ENCODE measurements at regions not wholly inside any gene's neighbourhood (a gene's known extent, or its start where the extent isn't known, plus 50 kb on each side); places are given as distances from the start of the nearest gene placed in this dataset.

DNA sequence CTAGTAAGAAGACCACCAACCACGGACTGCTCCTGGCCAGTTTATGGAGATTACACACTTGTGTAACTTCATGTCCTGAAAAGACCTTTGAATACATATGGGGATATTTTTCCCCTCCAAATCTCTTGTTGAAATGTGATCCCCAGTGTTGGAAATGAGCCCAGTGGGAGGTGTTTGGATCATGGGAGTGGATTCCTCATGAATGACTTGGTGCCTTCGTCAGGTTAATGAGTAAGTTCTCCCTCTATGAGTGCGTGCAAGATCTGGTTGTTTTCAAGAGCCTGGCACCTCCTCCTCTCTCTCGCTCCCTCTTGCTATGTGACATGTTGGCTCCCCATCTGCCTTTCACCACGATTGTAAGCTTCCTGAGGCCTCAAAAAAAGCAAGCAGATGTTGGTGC lies 769.0 kb upstream of the SLITRK1 start:
- intact Hi-C loops (cut with micrococcal nuclease) (no loop called here), dilution Hi-C loops (cut with HindIII; ENCODE audit: low sequenced_read_pairs, unreplicated experiment) (no loop called here), in situ Hi-C loops (cut with MboI; ENCODE audit: low sequenced_read_pairs) (no loop called here)
- Histone ChIP-seq H3K27ac (ENCODE audit: insufficient read depth, low read length) (peak overlapping the region; percentile 30; the same call in 1 of the 2 replicates), H2BK5ac (ENCODE audit: low read depth, low read length, poor library complexity, severe bottlenecking) (peak overlapping the region; percentile 90), H3K9ac (ENCODE audit: low read depth, low read length) (no peak overlapping the region), H3K14ac (replicated peaks; ENCODE audit: low read depth, low read length) (no peak overlapping the region), H3K4me1 (ENCODE audit: control insufficient read depth, insufficient read depth, low read length) (no peaks in the 10 kb centered on the region), H4K5ac (ENCODE audit: low read depth, low read length) (no peak overlapping the region; the same call in 1 of the 2 replicates), H4K91ac (ENCODE audit: insufficient read depth, low read depth, low read length) (no peak overlapping the region), H3K36me3 (ENCODE audit: control insufficient read depth, insufficient read depth, low read length) (no peaks in the 10 kb centered on the region), H3K27me3 (ENCODE audit: control insufficient read depth, insufficient read depth, low read length) (no peaks in the 10 kb centered on the region), H3K9me1 (ENCODE audit: insufficient read depth, low read length) (no peaks in the 10 kb centered on the region), H3K9me3 (ENCODE audit: control insufficient read depth, insufficient read depth, low read length) (no peaks in the 10 kb centered on the region; the same call in 1 of the 2 replicates), H3K4me3 (ENCODE audit: insufficient read depth, low read depth, low read length) (no peak overlapping the region), H4K8ac (ENCODE audit: low read depth in 2 of 2, low read length in 2 of 2) (peak overlapping the region in 1 of 2 experiments; percentile 59; a peak in 2 of 4 replicates), H2BK120ac (ENCODE audit: low read depth, low read length) (peak overlapping the region; percentile 43; the same call in 1 of the 2 replicates), H2AK5ac (ENCODE audit: low read depth, low read length) (no peak overlapping the region; the same call in 1 of the 2 replicates), H3K56ac (ENCODE audit: extremely low read depth, insufficient read depth, low read length) (no peak overlapping the region), H3K79me1 (ENCODE audit: low read depth in 1 of 2, low read length in 2 of 2) (no peaks in the 10 kb centered on the region), H3K4me2 (ENCODE audit: low read depth, low read length) (no peak overlapping the region; the same call in 1 of the 2 replicates), H3K23ac (ENCODE audit: low read depth, low read length) (no peak overlapping the region; the same call in 1 of the 2 replicates), H2AK9ac (replicated peaks; ENCODE audit: low read depth, low read length, poor library complexity) (no peak overlapping the region), H3K18ac (ENCODE audit: low read depth, low read length) (peak overlapping the region; percentile 60; the same call in 1 of the 2 replicates), H2BK15ac (ENCODE audit: low read depth, low read length) (peak overlapping the region; percentile 57; the same call in 2 of the 3 replicates), H2BK20ac (ENCODE audit: low read depth, low read length) (peak overlapping the region; percentile 47; the same call in 1 of the 2 replicates), H4K20me1 (ENCODE audit: insufficient read depth, low read length) (no peaks in the 10 kb centered on the region), H2AFZ (replicated peaks; ENCODE audit: low read length, poor library complexity) (no peak overlapping the region), H3K4ac (ENCODE audit: low read depth, low read length) (peak overlapping the region; percentile 26; the same call in 1 of the 2 replicates)
- 42% methylated on average over 2 of the region's 5 CpGs; no CpG with 5 or more reads in 1 of the 2 experiments for WGBS, 2 experiments (ENCODE audit: extremely low coverage in 2 of 2, insufficient read length in 1 of 2)
- peak; percentile 85 for DNase-seq
- ATAC-seq (ENCODE audit: low read depth): peak; percentile 27
- ChIA-PET POLR2A (ENCODE audit: unreplicated experiment) (no interaction called here), CTCF (no interaction called here)
- no TSS peak for BruUV-seq (replicated peaks)
- TF ChIP-seq CEBPB (IDR thresholded peaks at IDR 0.05; ENCODE audit: low read depth, low read length) (no peak), POLR2A (IDR thresholded peaks at IDR 0.05; ENCODE audit: low read depth, low read length) (no peak), MAZ (IDR thresholded peaks at IDR 0.05; ENCODE audit: borderline replicate concordance, low read depth, low read length) (no peak), RFX5 (IDR thresholded peaks at IDR 0.05; ENCODE audit: low read depth, low read length) (no peak), NFE2L2 (IDR thresholded peaks at IDR 0.05; ENCODE audit: low read depth, low read length) (no peak), RAD21 (IDR thresholded peaks at IDR 0.05; ENCODE audit: low read length) (no peak), FOS (IDR thresholded peaks at IDR 0.05; ENCODE audit: low read depth, low read length) (no peak)
- TF ChIP-seq, protein P1, sequence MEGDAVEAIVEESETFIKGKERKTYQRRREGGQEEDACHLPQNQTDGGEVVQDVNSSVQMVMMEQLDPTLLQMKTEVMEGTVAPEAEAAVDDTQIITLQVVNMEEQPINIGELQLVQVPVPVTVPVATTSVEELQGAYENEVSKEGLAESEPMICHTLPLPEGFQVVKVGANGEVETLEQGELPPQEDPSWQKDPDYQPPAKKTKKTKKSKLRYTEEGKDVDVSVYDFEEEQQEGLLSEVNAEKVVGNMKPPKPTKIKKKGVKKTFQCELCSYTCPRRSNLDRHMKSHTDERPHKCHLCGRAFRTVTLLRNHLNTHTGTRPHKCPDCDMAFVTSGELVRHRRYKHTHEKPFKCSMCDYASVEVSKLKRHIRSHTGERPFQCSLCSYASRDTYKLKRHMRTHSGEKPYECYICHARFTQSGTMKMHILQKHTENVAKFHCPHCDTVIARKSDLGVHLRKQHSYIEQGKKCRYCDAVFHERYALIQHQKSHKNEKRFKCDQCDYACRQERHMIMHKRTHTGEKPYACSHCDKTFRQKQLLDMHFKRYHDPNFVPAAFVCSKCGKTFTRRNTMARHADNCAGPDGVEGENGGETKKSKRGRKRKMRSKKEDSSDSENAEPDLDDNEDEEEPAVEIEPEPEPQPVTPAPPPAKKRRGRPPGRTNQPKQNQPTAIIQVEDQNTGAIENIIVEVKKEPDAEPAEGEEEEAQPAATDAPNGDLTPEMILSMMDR (conservative IDR thresholded peaks at IDR 0.05; ENCODE audit: low read depth, low read length): no peak

Measured in IMR-90 (cell line).